ENCODE measurements at regions not wholly inside any gene's neighbourhood (a gene's known extent, or its start where the extent isn't known, plus 50 kb on each side); places are given as distances from the start of the nearest gene placed in this dataset.

- no peak for TF ChIP-seq CTCF (IDR thresholded peaks at IDR 0.05; ENCODE audit: insufficient read depth, low read length, poor library complexity, severe bottlenecking)
- no peaks in the 10 kb centered on the region; the same call in 1 of the 2 replicates for H3K27me3 ChIP-seq (replicated peaks; ENCODE audit: control insufficient read depth, insufficient read depth, low read length)
- H3K4me3 ChIP-seq (replicated peaks; ENCODE audit: low read depth, low read length): no peak overlapping the region
- DNase-seq (ENCODE audit: extremely low read depth, insufficient read length): no peak
- no peaks in the 10 kb centered on the region for H3K36me3 ChIP-seq (ENCODE audit: control insufficient read depth, insufficient read depth, low read length)
Observed at GRCh38 chr11:93963072-93963471, 58.1 kb upstream of the HEPHL1 start.

- no peak for DNase-seq (ENCODE audit: extremely low read depth, insufficient read length)
- H3K4me3 ChIP-seq (replicated peaks; ENCODE audit: low read depth, low read length): no peak overlapping the region
- no peaks in the 10 kb centered on the region for H3K36me3 ChIP-seq (ENCODE audit: control insufficient read depth, insufficient read depth, low read length)
- no peaks in the 10 kb centered on the region; the same call in 1 of the 2 replicates for H3K27me3 ChIP-seq (replicated peaks; ENCODE audit: control insufficient read depth, insufficient read depth, low read length)
- no peak for TF ChIP-seq CTCF (IDR thresholded peaks at IDR 0.05; ENCODE audit: insufficient read depth, low read length, poor library complexity, severe bottlenecking)
Observed at GRCh38 chr11:93967258-93967657, 53.9 kb upstream of the HEPHL1 start.

GRCh38 chr11:93967944-93968343 is 53.2 kb upstream of the HEPHL1 start:
- H3K36me3 ChIP-seq (ENCODE audit: control insufficient read depth, insufficient read depth, low read length): no peaks in the 10 kb centered on the region
- TF ChIP-seq CTCF (IDR thresholded peaks at IDR 0.05; ENCODE audit: insufficient read depth, low read length, poor library complexity, severe bottlenecking): no peak
- no peak overlapping the region for H3K4me3 ChIP-seq (replicated peaks; ENCODE audit: low read depth, low read length)
- no peak for DNase-seq (ENCODE audit: extremely low read depth, insufficient read length)
- no peaks in the 10 kb centered on the region; the same call in 1 of the 2 replicates for H3K27me3 ChIP-seq (replicated peaks; ENCODE audit: control insufficient read depth, insufficient read depth, low read length)

- no peaks in the 10 kb centered on the region for H3K36me3 ChIP-seq (ENCODE audit: control insufficient read depth, insufficient read depth, low read length)
- no peaks in the 10 kb centered on the region; the same call in 1 of the 2 replicates for H3K27me3 ChIP-seq (replicated peaks; ENCODE audit: control insufficient read depth, insufficient read depth, low read length)
- no peak for DNase-seq (ENCODE audit: extremely low read depth, insufficient read length)
- TF ChIP-seq CTCF (IDR thresholded peaks at IDR 0.05; ENCODE audit: insufficient read depth, low read length, poor library complexity, severe bottlenecking): no peak
- H3K4me3 ChIP-seq (replicated peaks; ENCODE audit: low read depth, low read length): no peak overlapping the region
Observed at GRCh38 chr11:93969925-93970922, 50.9 kb upstream of the HEPHL1 start.

All from GM06990 (cell line).